AG04450 (cell line): ENCODE measurements at regions not wholly inside any gene's neighbourhood (a gene's known extent, or its start where the extent isn't known, plus 50 kb on each side); places are given as distances from the start of the nearest gene placed in this dataset.
"Not testable (repeated sequence)": the region's sequence is repeated elsewhere in the genome, so short reads cannot be mapped to it uniquely, and the experiment has no call there.

ENCODE experiments used
- CTCF ChIA-PET: fragments of 300-600, 350-600 bp; formaldehyde crosslinking; extraction: SDS; loops from one replicate; lab custom pipeline; 2022; ENCODE audit warnings: antibody characterized with exemption, inconsistent platforms; lab: Charles Lee
- POLR2A ChIA-PET: fragments of 350-600 bp; formaldehyde crosslinking; extraction: SDS; loops from one replicate; lab custom pipeline; 2021; ENCODE audit warnings: antibody characterized with exemption, inconsistent platforms; lab: Yijun Ruan, JAX
- DNase-seq: peaks from one replicate; pipeline ENCODE4 v3.0.0-alpha.2; 2011; ENCODE audit warnings: low read depth, low spot score
- H3K27ac ChIP-seq: one replicate; pipeline ENCODE4 v1.5.1; 2012; ENCODE audit warnings: low read depth, low read length, control low read depth
- H3K27me3 ChIP-seq: one replicate; pipeline ENCODE4 v1.6.0; 2012; ENCODE audit warnings: low read length; ENCODE audit not compliant: control insufficient read depth, insufficient read depth
- H3K4me3 ChIP-seq: 2 replicates; pipeline ENCODE4 v1.5.1; 2011; ENCODE audit warnings: mild to moderate bottlenecking, low read depth, low read length, control low read depth
- H3K9me3 ChIP-seq: 2 replicates; pipeline ENCODE4 v1.5.1; 2012; ENCODE audit warnings: low read length; ENCODE audit not compliant: control insufficient read depth, insufficient read depth
- TF ChIP-seq, protein P1 (sequence below): IDR thresholded peaks from 2 replicates; pipeline ENCODE4 v1.5.1; 2011; ENCODE audit warnings: low read depth, low read length, control low read depth, inconsistent platforms

DNA sequence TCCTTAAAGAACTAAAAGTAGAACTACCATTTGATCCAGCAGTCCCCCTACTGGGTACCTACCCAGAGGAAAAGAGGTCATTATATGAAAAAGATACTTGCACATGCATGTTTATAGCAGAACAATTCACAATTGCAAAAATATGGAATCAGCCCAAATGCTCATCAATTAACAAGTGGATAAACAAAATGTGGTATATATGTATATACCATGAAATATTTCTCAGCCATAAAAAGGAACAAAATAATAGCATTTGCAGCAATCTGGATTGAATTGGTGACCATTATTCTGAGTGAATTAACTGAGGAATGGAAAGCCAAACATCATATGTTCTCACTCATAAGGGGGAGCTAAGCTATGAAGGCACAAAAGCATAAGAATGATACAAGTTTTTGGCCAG is 64.7 kb upstream of the KRAS start:
- H3K4me3 ChIP-seq: no peak overlapping the region
- CTCF ChIA-PET: no interaction called here
- no peaks in the 10 kb centered on the region for H3K27me3 ChIP-seq

DNA sequence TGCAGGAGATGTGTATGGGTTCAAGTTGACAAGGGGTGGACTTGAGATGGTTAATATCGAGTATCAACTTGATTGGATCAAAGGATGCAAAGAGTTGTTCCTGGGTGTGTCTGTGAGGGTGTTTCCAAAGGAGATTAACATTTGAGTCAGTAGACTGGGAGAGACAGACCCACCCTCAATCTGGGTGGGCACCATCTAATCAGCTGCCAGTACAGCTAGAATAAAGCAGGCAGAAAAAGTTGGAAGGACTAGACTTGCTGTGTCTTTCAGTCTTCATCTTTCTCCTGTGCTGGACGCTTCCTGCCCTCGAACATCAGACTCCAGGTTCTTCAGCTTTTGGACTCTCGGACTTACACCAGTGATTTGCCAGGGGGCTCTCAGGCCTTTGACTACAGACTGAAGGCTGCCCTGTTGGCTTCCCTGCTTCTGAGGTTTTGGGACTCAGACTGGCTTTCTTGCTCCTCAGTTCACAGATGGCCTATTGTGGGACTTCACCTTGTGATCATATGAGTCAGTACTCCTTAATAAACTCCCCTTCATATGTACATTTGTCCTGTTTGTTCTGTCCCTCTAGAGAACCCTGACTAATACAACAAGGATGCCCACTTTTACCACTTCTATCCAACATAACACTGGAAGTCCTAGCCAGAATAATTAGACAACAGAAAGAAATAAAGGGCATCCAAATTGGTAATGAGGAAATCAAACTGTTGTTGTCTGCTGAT is 62.7 kb upstream of the KRAS start:
- H3K27me3 ChIP-seq, H3K4me3 ChIP-seq, H3K27ac ChIP-seq, H3K9me3 ChIP-seq, POLR2A ChIA-PET, CTCF ChIA-PET, DNase-seq: not testable (repeated sequence)

More for the DNA sequence above, 64.7 kb upstream of the KRAS start:
- POLR2A ChIA-PET: no interaction called here
- Histone ChIP-seq H3K27ac (no peak overlapping the region), H3K9me3 (no peaks in the 10 kb centered on the region)
- no peak for DNase-seq
- TF ChIP-seq, protein P1, sequence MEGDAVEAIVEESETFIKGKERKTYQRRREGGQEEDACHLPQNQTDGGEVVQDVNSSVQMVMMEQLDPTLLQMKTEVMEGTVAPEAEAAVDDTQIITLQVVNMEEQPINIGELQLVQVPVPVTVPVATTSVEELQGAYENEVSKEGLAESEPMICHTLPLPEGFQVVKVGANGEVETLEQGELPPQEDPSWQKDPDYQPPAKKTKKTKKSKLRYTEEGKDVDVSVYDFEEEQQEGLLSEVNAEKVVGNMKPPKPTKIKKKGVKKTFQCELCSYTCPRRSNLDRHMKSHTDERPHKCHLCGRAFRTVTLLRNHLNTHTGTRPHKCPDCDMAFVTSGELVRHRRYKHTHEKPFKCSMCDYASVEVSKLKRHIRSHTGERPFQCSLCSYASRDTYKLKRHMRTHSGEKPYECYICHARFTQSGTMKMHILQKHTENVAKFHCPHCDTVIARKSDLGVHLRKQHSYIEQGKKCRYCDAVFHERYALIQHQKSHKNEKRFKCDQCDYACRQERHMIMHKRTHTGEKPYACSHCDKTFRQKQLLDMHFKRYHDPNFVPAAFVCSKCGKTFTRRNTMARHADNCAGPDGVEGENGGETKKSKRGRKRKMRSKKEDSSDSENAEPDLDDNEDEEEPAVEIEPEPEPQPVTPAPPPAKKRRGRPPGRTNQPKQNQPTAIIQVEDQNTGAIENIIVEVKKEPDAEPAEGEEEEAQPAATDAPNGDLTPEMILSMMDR: no peak

DNA sequence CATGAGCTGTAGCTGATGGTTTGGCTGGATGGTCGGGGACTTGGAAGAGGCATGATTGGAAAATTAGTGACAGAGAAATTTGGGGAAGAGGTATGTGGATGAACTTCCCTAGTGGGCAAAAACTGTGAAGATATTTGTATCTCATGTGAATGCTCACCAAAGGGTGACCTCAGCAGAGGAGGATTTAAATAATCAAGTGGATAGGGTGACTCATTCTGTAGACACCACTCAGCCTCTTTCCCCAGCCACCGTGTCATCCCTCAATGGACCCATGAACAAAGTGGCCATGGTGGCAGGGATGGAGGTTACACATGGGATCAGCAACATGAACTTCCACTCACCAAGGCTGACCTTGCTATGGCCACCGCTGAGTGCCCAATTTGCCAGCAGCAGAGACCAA is 60.8 kb upstream of the KRAS start:
- H3K9me3 ChIP-seq: no peaks in the 10 kb centered on the region
- TF ChIP-seq, protein P1: no peak
- ChIA-PET CTCF (no interaction called here), POLR2A (no interaction called here)
- H3K27me3 ChIP-seq: no peaks in the 10 kb centered on the region
- H3K27ac ChIP-seq: no peak overlapping the region
- no peak overlapping the region for H3K4me3 ChIP-seq
- DNase-seq: no peak

DNA sequence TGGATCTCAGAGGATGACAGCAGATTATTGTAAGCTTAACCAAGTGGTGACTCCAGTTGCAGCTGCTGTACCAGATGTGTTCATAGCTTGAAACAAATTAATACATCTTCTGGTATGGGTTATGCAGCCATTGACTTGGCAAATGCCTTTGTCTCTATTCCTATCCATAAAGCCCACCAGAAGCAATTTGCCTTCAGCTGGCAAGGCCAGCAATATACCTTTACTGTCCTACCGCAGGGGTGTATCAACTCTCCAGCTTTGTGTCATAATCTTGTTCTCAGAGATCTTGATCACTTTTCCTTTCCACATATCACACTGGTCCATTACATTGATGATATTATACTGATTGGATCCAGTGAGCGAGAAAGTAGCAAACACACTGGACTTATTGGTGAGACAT is 59.3 kb upstream of the KRAS start:
- CTCF ChIA-PET, H3K27ac ChIP-seq, H3K9me3 ChIP-seq, H3K27me3 ChIP-seq, H3K4me3 ChIP-seq, DNase-seq, POLR2A ChIA-PET: not testable (repeated sequence)

DNA sequence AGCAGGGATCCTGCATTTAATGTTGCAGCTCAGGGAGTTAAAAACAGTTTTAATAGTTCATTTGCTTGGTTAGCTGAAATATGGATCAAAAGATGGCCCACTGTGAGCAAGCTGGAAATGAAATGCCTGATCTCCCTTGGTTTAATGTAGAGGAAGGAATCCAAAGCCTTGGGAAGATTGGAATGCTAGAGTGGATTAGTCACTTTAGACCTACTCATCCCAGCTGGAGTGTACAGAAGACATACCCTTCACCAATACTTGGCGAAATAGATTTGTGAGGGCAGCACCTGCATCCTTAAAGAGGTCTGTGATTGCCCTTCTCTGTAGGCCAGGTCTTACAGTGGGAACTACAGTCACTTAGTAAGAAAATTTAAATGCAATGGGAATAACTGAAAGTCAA is 58.0 kb upstream of the KRAS start:
- no peaks in the 10 kb centered on the region for H3K27me3 ChIP-seq
- H3K9me3 ChIP-seq: no peaks in the 10 kb centered on the region
- DNase-seq: peak; percentile 29
- no peak overlapping the region for H3K27ac ChIP-seq
- TF ChIP-seq, protein P1: no peak
- CTCF ChIA-PET: no interaction called here
- no peak overlapping the region for H3K4me3 ChIP-seq
- POLR2A ChIA-PET: interaction anchor here (0.9 kb wide), 1 partner anchor 25 kb away, joined by 10 read pairs; no protein-coding TSS in a partner anchor

DNA sequence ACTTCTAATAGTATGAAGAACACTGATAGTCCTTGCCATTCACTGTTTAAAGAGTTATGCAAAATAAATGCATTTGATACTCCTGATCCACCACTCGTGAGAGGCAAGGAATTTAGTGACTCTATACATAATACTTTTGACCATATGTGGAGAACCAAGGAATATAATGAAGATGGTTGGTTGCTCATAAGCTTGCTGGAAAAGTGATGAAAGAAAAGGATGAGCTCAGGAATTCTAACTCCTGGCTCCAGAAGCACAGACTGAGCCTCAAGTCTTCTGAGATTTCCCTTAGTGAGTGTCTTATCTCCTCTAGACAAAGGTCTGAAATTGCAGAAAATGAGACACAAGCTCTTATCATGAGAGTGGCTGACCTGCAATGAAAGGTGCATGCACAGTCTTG is 57.1 kb upstream of the KRAS start:
- Histone ChIP-seq H3K27ac (peak overlapping the region; percentile 77), H3K4me3 (no peak overlapping the region), H3K9me3 (no peaks in the 10 kb centered on the region), H3K27me3 (no peaks in the 10 kb centered on the region)
- peak; percentile 41 for DNase-seq
- CTCF ChIA-PET: interaction anchor here (0.9 kb wide), 1 partner anchor 67 kb away, joined by 3 read pairs; no protein-coding TSS in a partner anchor
- POLR2A ChIA-PET: interaction anchor here (0.6 to 0.9 kb wide), 3 partner anchors 9 to 57 kb away, joined by 3 to 10 read pairs (median 7); partner anchors contain the start of gene KRAS
- TF ChIP-seq, protein P1: no peak
